Transverse colon (tissue), 4 donors: ENCODE measurements at regions not wholly inside any gene's neighbourhood (a gene's known extent, or its start where the extent isn't known, plus 50 kb on each side); places are given as distances from the start of the nearest gene placed in this dataset.

Source experiments
- DNase-seq: peaks from one replicate; pipeline ENCODE4 v3.0.0-alpha.2; 2019
- H3K27ac ChIP-seq, 4 donors: fragments of 200-600 bp; sonication (generic); 2 replicates each; pipeline ENCODE4 v1.5.1; 2016 to 2018; ENCODE audit warnings: inconsistent platforms in 4 of 4
- H3K27me3 ChIP-seq: fragments of 200-600 bp; sonication (generic); 2 replicates; pipeline ENCODE4 v1.5.1; 2017; ENCODE audit warnings: inconsistent platforms
- H3K36me3 ChIP-seq, 4 donors: fragments of 200-600 bp; sonication (generic); 2 replicates each; pipeline ENCODE4 v1.5.1; 2017 to 2019; ENCODE audit warnings: inconsistent platforms in 4 of 4
- H3K4me1 ChIP-seq, 4 donors: fragments of 200-600 bp; sonication (generic); 2 replicates each; pipeline ENCODE4 v1.5.1; 2017 to 2020; ENCODE audit warnings: inconsistent platforms in 4 of 4
- H3K4me3 ChIP-seq, 4 donors: fragments of 200-600 bp; sonication (generic); 1 replicate in 1 of 4; 2 replicates in 3 of 4; pipeline versions ENCODE4 v1.5.1 to v1.6.1; 2017 to 2019; ENCODE audit warnings: inconsistent platforms in 4 of 4
- H3K9me3 ChIP-seq, 2 donors: fragments of 200-600 bp; sonication (generic); 2 replicates each; pipeline ENCODE4 v1.5.1; 2017 to 2019; ENCODE audit warnings: inconsistent platforms in 2 of 2
- CTCF ChIP-seq, 5 experiments: fragments of 200-600 bp in 3 of 5; fragments of 450-650 bp in 2 of 5; sonication (generic) in 3 of 5; IDR thresholded peaks; 1 replicate in 2 of 5; 2 replicates in 3 of 5; pipeline ENCODE4 v1.5.1; 2016 to 2017; ENCODE audit warnings: antibody characterized with exemption in 5 of 5, inconsistent platforms in 3 of 5, mild to moderate bottlenecking in 2 of 5, moderate library complexity in 1 of 5
- EP300 ChIP-seq: sonication (generic); formaldehyde crosslinking; IDR thresholded peaks from one replicate; pipeline ENCODE4 v1.6.1; 2017; ENCODE audit warnings: antibody characterized with exemption, low read depth
- POLR2A ChIP-seq: fragments of 450-650 bp; IDR thresholded peaks from one replicate; pipeline ENCODE4 v1.6.1; 2016; ENCODE audit warnings: antibody characterized with exemption, mild to moderate bottlenecking, moderate library complexity
- POLR2AphosphoS5 ChIP-seq, 3 donors: sonication (generic); formaldehyde crosslinking; IDR thresholded peaks; one replicate each; pipeline ENCODE4 v1.6.1; 2016; ENCODE audit warnings: antibody characterized with exemption in 3 of 3
- WGBS, 2 donors: methylation state at CpG; one replicate each; pipeline ENCODE4 v1.1.5; 2018; ENCODE audit warnings: low coverage in 1 of 2; 5-methylcytosine and 5-hydroxymethylcytosine counted together
- in situ Hi-C, 4 donors: fragments of 200-750 bp; cut with MboI; loops; one replicate each; pipeline versions ENCODE4 v1.15.0 to v1.15.1; 2017; ENCODE audit warnings: low sequenced_read_pairs in 3 of 4, low pct_ligation_motif_present in 1 of 4, low pct_unique_long_range_greater_than_20kb in 1 of 4
- intact Hi-C: fragments of 100-400 bp; cut with DNase I; formaldehyde crosslinking; loops from one replicate; pipeline ENCODE4 v1.15.1; 2023; ENCODE audit warnings: low total_unique reads

DNA sequence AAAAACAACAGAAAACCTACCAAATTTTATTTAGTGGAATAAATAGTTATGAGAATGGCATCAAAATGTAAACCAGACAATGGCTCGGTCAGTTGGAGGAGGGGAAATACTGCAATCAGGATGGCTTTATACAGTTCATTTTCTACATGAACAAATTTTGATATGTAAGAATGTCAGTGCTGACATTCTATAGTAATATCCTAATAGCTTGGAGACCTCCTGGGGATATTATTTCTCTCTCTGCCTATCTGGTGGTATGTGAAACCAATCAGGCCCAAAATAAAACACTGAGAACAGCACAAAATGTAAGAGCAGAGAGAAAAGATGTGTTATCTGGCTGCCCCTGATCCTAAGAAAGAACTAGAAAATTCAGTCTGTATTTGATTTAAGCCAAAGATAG, 327.7 kb downstream of the UBE3D start:
- Histone ChIP-seq H3K9me3 (no peaks in the 10 kb centered on the region), H3K4me1 (no peaks in the 10 kb centered on the region), H3K36me3 (no peaks in the 10 kb centered on the region), H3K27ac (no peak overlapping the region), H3K27me3 (no peaks in the 10 kb centered on the region), H3K4me3 (no peak overlapping the region)
- no peak for TF ChIP-seq CTCF (IDR thresholded peaks at IDR 0.05)
- no peak for TF ChIP-seq POLR2AphosphoS5 (IDR thresholded peaks at IDR 0.05)
- no peak for TF ChIP-seq EP300
- TF ChIP-seq POLR2A: no peak
- in situ Hi-C loops (no loop called here), intact Hi-C loops (no loop called here)
- WGBS, 2 donors: 88% methylated on average over 1 of the region's 1 CpG; no CpG with 5 or more reads in 1 of the 2 donors
- DNase-seq: no peak

- no peaks in the 10 kb centered on the region for H3K36me3 ChIP-seq
- no peak overlapping the region for H3K4me3 ChIP-seq
- H3K4me1 ChIP-seq: no peaks in the 10 kb centered on the region
- intact Hi-C loops: no loop called here
- no peak overlapping the region for H3K27ac ChIP-seq
- no peaks in the 10 kb centered on the region for H3K9me3 ChIP-seq
- TF ChIP-seq POLR2A: no peak
- TF ChIP-seq POLR2AphosphoS5 (IDR thresholded peaks at IDR 0.05): no peak
- TF ChIP-seq CTCF (IDR thresholded peaks at IDR 0.05): no peak
- no peak for TF ChIP-seq EP300
- no peak for DNase-seq
- 0 to 26% methylated on average over 1 of the region's 1 CpG for WGBS, 2 donors
- no peaks in the 10 kb centered on the region for H3K27me3 ChIP-seq
- in situ Hi-C loops: no loop called here
These were observed 326.9 kb downstream of the UBE3D start for GRCh38 chr6:82738773-82739172.

DNA sequence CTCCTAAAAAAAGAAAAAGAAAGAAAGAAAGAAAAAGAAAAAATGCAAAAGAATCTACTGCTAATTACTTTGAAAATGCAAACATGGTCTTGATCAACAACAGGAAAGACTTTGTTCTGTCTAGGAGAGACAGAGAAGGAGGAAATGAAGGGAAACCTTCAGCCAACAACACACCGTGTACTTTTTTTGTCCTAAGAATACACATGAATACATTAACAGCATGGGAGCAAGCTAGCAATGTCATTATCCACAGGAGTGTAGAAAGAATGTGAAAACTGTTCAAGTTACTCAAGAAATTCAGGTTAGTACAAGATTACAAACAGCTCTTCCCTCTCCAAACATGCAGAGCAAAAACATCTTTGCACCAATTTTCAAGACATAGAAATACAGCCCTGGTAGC, 326.3 kb downstream of the UBE3D start:
- Histone ChIP-seq H3K36me3 (no peaks in the 10 kb centered on the region), H3K4me1 (no peaks in the 10 kb centered on the region), H3K9me3 (no peaks in the 10 kb centered on the region), H3K27me3 (no peaks in the 10 kb centered on the region), H3K4me3 (no peak overlapping the region), H3K27ac (no peak overlapping the region)
- TF ChIP-seq EP300: no peak
- no peak for TF ChIP-seq POLR2AphosphoS5 (IDR thresholded peaks at IDR 0.05)
- TF ChIP-seq POLR2A: no peak
- TF ChIP-seq CTCF (IDR thresholded peaks at IDR 0.05): no peak
- WGBS, 2 donors: 2 to 10% methylated on average over 1 of the region's 1 CpG
- in situ Hi-C loops: no loop called here
- DNase-seq: no peak
- intact Hi-C loops: no loop called here

DNA sequence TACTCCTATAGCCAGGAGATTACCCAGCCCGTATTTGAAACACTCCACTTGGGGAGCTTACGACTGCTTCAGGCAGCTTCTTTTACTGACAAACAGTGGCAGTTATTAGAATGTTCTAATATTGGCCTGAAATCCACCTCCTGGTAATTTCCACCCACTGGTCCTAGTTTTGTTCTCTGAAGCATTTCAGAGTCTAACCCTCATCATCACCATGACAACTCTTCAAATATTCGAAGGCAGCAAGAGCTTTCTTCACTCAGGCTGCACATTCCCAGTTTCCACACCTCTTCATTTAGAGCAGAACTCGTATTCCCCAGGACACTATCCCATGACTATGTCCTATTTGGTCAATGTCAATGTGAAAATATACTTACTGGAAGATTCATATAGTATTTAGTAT, 325.6 kb downstream of the UBE3D start:
- H3K4me1 ChIP-seq: no peaks in the 10 kb centered on the region
- no peak overlapping the region for H3K27ac ChIP-seq
- no peak for DNase-seq
- H3K4me3 ChIP-seq: no peak overlapping the region
- TF ChIP-seq EP300 (no peak), CTCF (IDR thresholded peaks at IDR 0.05) (no peak), POLR2AphosphoS5 (IDR thresholded peaks at IDR 0.05) (no peak), POLR2A (no peak)
- in situ Hi-C loops: no loop called here
- intact Hi-C loops: no loop called here
- H3K27me3 ChIP-seq: no peaks in the 10 kb centered on the region
- no peaks in the 10 kb centered on the region for H3K36me3 ChIP-seq
- no peaks in the 10 kb centered on the region for H3K9me3 ChIP-seq
- WGBS, 2 donors: 66 to 79% methylated on average over 4 of the region's 4 CpGs
